ENCODE measurements at regions not wholly inside any gene's neighbourhood (a gene's known extent, or its start where the extent isn't known, plus 50 kb on each side); places are given as distances from the start of the nearest gene placed in this dataset.

GRCh38 chr6:170155464-170156196 is 135.2 kb downstream of the DLL1 start:
- H3K4me3 ChIP-seq (ENCODE audit: low read length): no peak overlapping the region

GRCh38 chr6:170153436-170154319 is 137.2 kb downstream of the DLL1 start:
- DNase-seq (ENCODE audit: low read depth): no peak
- no peak for TF ChIP-seq CTCF (IDR thresholded peaks at IDR 0.05; ENCODE audit: insufficient read depth, low read depth, low read length, missing control alignments)
- no peak overlapping the region for H3K4me3 ChIP-seq (ENCODE audit: low read length)

More at GRCh38 chr6:170155464-170156196, 135.2 kb downstream of the DLL1 start:
- DNase-seq (ENCODE audit: low read depth): no peak
- no peak for TF ChIP-seq CTCF (IDR thresholded peaks at IDR 0.05; ENCODE audit: insufficient read depth, low read depth, low read length, missing control alignments)

GRCh38 chr6:170152989-170153388 is 137.9 kb downstream of the DLL1 start:
- H3K4me3 ChIP-seq (ENCODE audit: low read length): no peak overlapping the region
- DNase-seq (ENCODE audit: low read depth): peak; percentile 80
- TF ChIP-seq CTCF (IDR thresholded peaks at IDR 0.05; ENCODE audit: insufficient read depth, low read depth, low read length, missing control alignments): no peak

GRCh38 chr6:170152124-170152926 is 138.6 kb downstream of the DLL1 start:
- no peak for TF ChIP-seq CTCF (IDR thresholded peaks at IDR 0.05; ENCODE audit: insufficient read depth, low read depth, low read length, missing control alignments)
- peak; percentile 57 for DNase-seq (ENCODE audit: low read depth)

GRCh38 chr6:170151804-170152123 is 139.1 kb downstream of the DLL1 start:
- TF ChIP-seq CTCF (IDR thresholded peaks at IDR 0.05; ENCODE audit: insufficient read depth, low read depth, low read length, missing control alignments): no peak
- no peak overlapping the region for H3K4me3 ChIP-seq (ENCODE audit: low read length)
- no peak for DNase-seq (ENCODE audit: low read depth)

More at GRCh38 chr6:170152124-170152926, 138.6 kb downstream of the DLL1 start:
- no peak overlapping the region for H3K4me3 ChIP-seq (ENCODE audit: low read length)

- H3K4me3 ChIP-seq (ENCODE audit: low read length): no peak overlapping the region
- DNase-seq (ENCODE audit: low read depth): no peak
- no peak for TF ChIP-seq CTCF (IDR thresholded peaks at IDR 0.05; ENCODE audit: insufficient read depth, low read depth, low read length, missing control alignments)
These were observed 139.5 kb downstream of the DLL1 start for GRCh38 chr6:170151321-170151771.

Measured in epithelial cell of esophagus (primary cell).